GM23338 (cell line): ENCODE measurements at regions not wholly inside any gene's neighbourhood (a gene's known extent, or its start where the extent isn't known, plus 50 kb on each side); places are given as distances from the start of the nearest gene placed in this dataset.

Experiments
- CREB1 ChIP-seq: fragments of 250-450 bp; sonication (Bioruptor Pico); IDR thresholded peaks from 2 replicates; pipeline ENCODE4 v1.5.0; 2020; ENCODE audit warnings: low read depth, mild to moderate bottlenecking, moderate library complexity
- EZH2 ChIP-seq: fragments of 200-600 bp; sonication (generic); IDR thresholded peaks from one replicate; pipeline ENCODE4 v1.8.0; 2017; ENCODE audit warnings: antibody characterized with exemption, mild to moderate bottlenecking, low read depth; ENCODE audit not compliant: unreplicated experiment
- POLR2AphosphoS5 ChIP-seq: IDR thresholded peaks from 2 replicates; pipeline ENCODE4 v1.6.1; 2016; ENCODE audit warnings: antibody characterized with exemption, low read depth
- TF ChIP-seq, protein P1 (sequence below), 2 experiments: fragments of 200-600 bp in 1 of 2; sonication (generic) in 1 of 2; conservative IDR thresholded peaks; 2 replicates each; pipeline versions ENCODE4 v1.5.1 to v1.6.1; 2016 to 2017; ENCODE audit warnings: antibody characterized with exemption in 2 of 2, low read depth in 2 of 2, mild to moderate bottlenecking in 2 of 2, moderate library complexity in 1 of 2

DNA sequence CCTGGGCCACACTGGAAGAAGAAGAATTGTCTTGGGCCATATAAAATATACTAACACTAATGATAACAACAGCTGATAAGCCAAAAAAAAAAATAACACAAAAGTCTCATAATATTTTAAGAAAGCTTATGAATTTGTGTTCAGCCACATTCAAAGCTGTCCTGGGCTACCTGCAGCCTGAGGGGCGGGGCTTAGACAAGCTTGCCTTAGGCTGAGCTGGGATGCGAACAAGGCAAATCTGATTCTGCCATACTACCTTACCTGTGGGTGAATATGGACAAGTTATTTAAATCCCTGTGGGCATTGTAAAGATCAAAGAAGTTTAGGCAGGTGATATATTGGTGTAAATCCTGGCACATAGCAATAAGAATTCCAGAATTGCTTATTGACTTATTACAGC, 212.3 kb upstream of the ATP10B start:
- TF ChIP-seq, protein P1, sequence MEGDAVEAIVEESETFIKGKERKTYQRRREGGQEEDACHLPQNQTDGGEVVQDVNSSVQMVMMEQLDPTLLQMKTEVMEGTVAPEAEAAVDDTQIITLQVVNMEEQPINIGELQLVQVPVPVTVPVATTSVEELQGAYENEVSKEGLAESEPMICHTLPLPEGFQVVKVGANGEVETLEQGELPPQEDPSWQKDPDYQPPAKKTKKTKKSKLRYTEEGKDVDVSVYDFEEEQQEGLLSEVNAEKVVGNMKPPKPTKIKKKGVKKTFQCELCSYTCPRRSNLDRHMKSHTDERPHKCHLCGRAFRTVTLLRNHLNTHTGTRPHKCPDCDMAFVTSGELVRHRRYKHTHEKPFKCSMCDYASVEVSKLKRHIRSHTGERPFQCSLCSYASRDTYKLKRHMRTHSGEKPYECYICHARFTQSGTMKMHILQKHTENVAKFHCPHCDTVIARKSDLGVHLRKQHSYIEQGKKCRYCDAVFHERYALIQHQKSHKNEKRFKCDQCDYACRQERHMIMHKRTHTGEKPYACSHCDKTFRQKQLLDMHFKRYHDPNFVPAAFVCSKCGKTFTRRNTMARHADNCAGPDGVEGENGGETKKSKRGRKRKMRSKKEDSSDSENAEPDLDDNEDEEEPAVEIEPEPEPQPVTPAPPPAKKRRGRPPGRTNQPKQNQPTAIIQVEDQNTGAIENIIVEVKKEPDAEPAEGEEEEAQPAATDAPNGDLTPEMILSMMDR (conservative IDR thresholded peaks at IDR 0.05; ENCODE audit: low read depth in 2 of 2) = no peak
- TF ChIP-seq EZH2 (no peak), CREB1 (CRISPR knock-in tag) (no peak), POLR2AphosphoS5 (no peak)
